HG02588 (cell line): ENCODE measurements at regions not wholly inside any gene's neighbourhood (a gene's known extent, or its start where the extent isn't known, plus 50 kb on each side); places are given as distances from the start of the nearest gene placed in this dataset.

Experiments
- ATAC-seq: cut with Tn5 transposase; IDR thresholded peaks from one replicate; pipeline ENCODE4 v1.9.1; 2021; ENCODE audit warnings: mild to moderate bottlenecking, moderate library complexity; ENCODE audit not compliant: unreplicated experiment

DNA sequence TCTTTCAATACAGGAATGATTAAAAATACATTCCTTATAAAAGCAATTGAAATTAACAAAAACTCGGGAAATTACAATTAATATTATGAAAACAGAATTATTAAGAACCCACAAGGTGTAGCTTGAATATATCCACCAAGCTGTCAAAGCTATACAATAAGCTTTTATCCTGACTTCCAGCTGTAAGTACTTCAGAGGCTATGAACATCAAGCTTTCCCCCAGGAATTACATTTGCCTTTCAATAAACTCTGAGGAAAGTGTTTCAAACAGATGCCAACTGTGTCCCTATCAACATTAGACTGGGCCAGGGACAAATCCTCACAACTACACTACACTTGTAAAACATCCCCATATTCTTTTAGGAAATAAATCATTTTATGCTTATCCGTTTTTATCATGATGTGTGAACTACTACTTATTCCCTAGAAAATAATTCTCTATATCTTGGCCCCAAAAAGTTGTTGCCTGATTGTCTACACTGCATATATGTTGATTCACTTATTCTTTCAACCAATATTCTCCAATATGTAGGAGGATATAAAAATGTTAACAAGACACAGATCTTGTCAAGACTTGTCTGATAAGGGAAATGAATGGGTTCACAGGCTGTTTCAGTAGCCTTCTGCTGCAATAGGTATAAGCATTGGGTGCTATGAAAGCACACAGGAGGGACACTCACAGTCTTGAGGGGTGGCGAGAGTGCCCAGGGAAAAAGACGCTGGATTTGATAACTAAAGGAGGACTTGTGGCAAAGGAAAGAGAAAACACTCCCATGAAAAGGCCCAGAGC is 494.1 kb downstream of the CENPC start:
- no peak for ATAC-seq

GRCh38 chr4:67049446-67049845 is 495.9 kb downstream of the CENPC start:
- no peak for ATAC-seq

GRCh38 chr4:67048530-67048929 is 496.8 kb downstream of the CENPC start:
- ATAC-seq = no peak

DNA sequence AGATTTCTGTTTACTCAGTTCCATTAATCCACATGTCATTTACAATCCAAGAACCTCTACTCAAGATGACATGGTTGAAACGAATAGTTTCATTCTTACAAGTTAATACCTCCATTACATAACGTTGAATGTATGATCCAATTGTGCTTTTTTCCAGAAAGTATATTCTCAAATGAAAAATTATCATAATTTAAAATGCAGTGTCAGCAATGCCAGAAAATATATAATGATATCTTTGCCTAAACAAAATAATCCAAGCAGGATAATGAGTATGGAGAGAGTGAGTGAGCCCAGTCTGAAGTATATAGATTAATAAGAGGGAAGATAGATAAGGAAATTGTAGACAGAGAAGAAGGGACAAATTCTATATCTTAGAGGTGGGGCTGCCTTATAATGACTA is 505.0 kb downstream of the CENPC start:
- no peak for ATAC-seq

DNA sequence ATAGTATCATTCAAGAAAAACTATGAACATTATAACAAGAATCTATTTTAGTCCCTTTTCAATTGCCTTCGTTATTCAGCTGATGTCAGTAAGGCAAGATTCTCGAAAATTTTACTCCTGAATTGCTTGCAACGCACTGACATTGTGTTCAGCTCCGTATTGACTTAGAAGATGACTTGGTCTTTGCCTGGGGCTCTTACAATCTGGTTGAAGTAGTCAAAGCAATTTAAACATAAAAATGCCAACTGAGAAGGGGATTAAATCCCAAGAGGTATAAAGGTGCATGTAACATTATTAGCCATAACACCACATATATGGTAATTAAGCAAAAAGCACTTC is 507.1 kb downstream of the CENPC start:
- ATAC-seq = no peak

- ATAC-seq = no peak
Observed at GRCh38 chr4:67037504-67038227, 507.6 kb downstream of the CENPC start.

DNA sequence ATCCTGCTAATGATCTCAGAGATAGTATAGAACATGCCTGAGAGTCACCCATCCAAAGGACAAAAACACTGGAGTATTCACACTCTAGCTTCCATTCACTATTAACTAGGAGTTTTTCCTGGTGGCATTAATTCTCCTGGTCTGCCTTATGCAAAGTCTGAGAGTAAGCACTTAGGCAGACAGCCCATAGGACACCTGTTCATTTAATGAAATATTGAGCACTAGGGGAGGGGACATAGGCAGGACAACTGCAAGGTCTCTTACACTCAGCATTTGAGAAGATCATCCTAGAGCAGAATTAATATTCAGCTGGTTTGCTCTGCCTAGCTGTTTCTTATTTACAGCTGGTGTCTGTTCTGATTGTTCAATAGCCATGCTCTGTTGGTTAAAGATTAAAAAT is 508.5 kb downstream of the CENPC start:
- no peak for ATAC-seq

DNA sequence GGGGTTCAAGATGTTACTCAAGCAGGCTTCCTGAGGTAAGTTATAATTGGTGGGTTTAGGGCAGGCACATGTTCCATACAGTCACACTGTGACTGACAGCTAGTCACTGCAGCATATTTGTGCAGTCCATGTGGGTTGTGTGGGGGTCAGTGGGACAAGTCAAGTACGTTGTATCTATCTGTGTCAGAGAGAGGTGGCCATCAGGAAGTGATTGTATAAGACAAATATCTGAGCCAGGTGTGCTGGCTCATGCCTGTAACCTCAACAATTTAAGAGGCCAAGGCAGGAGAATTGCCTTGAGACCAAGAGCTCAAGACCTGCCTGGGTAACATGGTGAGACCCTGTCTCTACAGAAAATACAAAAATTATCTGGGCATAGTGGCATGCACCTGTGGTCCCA is 509.3 kb downstream of the CENPC start:
- ATAC-seq = no peak

DNA sequence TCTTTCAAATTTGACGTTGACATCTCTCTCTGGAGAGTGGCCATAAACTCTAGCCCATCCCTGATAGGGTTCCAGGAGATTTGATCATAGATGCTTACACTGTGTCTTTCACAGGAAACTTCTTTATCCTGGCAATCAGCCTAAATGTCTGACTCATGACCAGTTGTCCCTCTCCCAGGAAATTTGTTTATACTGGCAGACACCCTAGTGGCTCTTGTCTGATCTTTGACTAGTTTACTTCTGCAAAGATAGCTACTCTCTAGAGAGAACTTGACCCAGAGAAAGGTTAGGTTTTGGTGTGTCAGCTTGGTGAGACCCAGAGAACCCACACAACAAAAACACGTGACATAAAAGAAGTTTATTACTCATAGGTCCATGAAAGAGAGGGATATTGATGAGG is 509.8 kb downstream of the CENPC start:
- no peak for ATAC-seq

GRCh38 chr4:67030636-67031035 is 514.7 kb downstream of the CENPC start:
- no peak for ATAC-seq

- ATAC-seq = no peak
Observed at GRCh38 chr4:67020438-67020797, 524.9 kb downstream of the CENPC start.

- no peak for ATAC-seq
Observed at GRCh38 chr4:67019686-67020437, 525.4 kb downstream of the CENPC start.

- ATAC-seq = no peak
Observed at GRCh38 chr4:67014592-67014991, 530.7 kb downstream of the CENPC start.

DNA sequence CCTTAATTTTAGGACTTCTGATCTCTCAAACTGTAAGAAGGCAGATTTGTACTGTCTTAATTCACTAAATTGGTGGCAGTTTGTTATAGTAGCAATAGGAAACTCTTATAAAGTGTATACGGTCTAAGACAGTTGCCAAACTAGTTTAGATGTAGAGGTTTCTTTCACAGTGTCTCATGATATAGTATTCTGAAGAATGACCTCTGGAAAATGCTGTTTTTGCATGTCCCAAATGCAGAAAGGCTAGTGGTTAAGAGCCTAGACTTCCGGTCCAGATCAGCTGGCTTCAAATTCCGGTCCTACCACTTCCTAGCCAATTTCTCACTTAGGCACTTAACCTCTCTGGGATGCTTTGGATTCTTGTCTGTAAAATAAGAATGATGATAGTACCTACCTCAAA is 538.5 kb downstream of the CENPC start:
- no peak for ATAC-seq

DNA sequence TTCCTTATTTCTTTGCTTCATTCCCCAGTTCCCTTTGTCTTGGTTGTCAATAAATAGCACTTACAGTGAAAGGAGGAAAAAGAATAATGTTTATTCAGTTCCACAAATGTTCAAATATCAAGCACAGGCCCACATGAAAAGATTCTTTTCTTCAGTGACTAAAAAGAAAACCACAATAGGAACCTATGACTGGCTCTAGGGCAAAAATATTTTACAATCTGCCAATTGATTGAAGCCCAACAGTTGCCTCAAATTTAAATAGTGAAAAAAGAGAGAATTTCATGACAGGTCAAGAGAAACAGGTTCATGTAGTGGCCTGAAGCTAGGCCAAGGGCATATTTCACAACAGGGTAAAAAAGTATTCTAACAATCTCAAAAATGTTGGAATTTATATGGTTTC is 553.8 kb downstream of the CENPC start:
- ATAC-seq = no peak

GRCh38 chr4:66974665-66975064 is 570.6 kb downstream of the CENPC start:
- no peak for ATAC-seq

DNA sequence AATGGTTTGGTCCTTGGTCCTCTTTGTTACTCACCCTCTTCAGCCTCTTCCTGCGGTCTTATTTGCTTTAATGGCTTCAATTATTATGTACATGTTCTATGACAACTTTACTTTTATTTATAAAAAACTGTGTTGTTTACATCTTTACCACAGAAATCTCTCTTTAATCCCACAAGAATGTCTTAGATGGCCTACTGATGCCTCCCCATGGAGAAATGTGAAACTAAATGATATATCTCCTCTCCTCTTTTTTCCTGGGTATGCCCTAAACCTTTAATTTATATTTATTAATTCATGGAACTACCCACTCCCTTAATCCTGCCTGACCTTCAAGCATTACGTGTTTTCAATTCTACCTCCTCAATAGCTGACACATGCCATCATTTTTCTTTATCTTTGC is 573.2 kb downstream of the CENPC start:
- ATAC-seq = no peak

- ATAC-seq = no peak
Observed at GRCh38 chr4:66964467-66964866, 580.8 kb downstream of the CENPC start.

DNA sequence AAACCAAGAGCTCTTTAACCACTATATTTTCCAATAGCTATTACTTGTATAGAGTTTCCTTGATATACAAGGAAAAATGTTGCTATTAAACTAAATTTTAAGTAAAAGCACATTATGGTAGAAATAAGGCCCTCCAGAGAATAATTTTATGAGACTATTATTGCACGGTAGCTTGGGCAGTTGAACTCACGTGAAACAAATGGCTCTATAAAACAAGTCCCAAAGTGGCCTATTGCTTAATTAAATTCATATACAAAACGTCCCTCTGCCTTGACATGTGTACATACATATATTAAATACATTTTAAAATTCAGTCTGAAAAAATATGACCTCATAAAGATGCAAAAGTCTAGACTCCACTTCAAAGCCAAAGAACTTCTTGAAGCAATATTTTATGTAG is 582.2 kb downstream of the CENPC start:
- ATAC-seq = no peak

DNA sequence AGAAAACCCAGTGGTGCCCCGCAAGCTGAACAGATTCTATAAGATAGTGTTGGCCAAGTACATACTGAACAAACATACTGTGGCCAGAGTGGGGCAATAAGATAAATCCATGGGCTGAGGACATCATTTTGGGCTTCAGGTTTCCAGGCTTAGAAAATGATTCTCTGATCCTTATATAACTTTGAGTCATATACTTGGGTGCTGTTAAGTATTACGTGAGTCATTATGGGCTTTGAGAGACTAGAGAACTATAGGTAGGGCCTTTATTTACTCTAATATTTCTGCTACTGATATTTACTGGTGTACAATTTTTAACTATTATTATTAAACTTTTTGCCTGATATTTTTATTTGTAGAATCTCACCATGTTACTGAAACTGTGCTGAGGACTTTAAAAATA is 586.1 kb downstream of the CENPC start:
- no peak for ATAC-seq

GRCh38 chr4:66956852-66957251 is 588.5 kb downstream of the CENPC start:
- ATAC-seq = no peak

GRCh38 chr4:66956426-66956825 is 588.9 kb downstream of the CENPC start:
- ATAC-seq = no peak
